ENCODE measurements at regions not wholly inside any gene's neighbourhood (a gene's known extent, or its start where the extent isn't known, plus 50 kb on each side); places are given as distances from the start of the nearest gene placed in this dataset.

DNA sequence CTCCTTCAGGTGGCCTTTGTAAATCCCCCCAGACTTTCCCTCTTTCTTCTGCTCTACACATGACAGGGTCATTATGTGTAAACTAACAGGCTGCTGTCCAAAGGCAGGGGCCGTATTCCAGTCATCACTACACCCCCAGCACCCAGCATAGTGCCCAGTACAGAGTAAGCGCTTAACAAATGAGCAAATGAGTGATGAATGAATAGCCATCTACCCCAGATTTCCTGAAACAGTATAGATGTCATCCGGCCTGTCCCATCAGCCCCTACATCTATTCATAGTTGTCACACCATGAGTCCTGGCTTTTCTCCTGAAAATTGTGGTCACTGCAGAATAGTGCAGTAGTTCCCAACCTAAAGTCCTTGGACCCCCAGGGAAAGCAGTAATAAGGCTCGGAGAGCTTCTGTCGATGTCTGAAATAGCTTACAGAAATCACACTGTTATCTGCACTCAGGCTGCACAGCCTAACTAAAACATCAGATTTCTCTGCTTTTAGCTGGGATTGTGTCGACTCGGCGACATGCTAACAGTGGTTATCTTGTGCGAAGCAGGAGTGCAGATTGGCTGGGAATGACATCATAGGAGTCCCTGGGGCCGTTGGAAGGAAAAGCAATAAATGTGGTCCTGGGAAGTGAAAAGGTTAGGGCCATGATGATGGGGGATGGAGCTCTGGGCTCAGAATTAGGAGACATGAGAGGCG is 143.8 kb upstream of the NECTIN1 start (continued):
- TF ChIP-seq, protein P1, sequence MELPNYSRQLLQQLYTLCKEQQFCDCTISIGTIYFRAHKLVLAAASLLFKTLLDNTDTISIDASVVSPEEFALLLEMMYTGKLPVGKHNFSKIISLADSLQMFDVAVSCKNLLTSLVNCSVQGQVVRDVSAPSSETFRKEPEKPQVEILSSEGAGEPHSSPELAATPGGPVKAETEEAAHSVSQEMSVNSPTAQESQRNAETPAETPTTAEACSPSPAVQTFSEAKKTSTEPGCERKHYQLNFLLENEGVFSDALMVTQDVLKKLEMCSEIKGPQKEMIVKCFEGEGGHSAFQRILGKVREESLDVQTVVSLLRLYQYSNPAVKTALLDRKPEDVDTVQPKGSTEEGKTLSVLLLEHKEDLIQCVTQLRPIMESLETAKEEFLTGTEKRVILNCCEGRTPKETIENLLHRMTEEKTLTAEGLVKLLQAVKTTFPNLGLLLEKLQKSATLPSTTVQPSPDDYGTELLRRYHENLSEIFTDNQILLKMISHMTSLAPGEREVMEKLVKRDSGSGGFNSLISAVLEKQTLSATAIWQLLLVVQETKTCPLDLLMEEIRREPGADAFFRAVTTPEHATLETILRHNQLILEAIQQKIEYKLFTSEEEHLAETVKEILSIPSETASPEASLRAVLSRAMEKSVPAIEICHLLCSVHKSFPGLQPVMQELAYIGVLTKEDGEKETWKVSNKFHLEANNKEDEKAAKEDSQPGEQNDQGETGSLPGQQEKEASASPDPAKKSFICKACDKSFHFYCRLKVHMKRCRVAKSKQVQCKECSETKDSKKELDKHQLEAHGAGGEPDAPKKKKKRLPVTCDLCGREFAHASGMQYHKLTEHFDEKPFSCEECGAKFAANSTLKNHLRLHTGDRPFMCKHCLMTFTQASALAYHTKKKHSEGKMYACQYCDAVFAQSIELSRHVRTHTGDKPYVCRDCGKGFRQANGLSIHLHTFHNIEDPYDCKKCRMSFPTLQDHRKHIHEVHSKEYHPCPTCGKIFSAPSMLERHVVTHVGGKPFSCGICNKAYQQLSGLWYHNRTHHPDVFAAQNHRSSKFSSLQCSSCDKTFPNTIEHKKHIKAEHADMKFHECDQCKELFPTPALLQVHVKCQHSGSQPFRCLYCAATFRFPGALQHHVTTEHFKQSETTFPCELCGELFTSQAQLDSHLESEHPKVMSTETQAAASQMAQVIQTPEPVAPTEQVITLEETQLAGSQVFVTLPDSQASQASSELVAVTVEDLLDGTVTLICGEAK (IDR thresholded peaks at IDR 0.05; ENCODE audit: borderline replicate concordance), result no peak

DNA sequence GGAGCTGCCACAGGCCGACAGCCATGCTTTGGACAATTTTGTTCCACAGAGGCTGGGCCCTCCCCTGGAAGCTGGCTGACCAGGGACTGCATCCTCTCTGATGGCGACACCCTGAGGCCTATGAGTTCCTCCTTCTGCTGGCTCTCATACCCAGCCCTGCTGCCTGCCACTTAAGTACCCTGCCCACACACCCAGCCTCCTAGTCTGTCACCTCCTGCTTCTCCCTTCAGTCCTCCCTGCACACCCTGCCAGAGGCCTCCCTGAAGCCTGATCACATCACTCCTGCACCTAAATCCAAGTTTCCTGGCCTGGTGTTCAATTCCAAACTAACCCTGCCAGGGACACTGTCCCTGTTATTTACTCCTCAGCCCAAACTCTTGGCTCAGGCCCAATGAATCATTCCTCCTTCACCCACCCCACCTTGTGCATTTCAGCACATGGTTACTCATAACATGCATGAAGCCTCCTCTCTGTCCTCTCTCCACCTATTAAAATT is 136.7 kb upstream of the NECTIN1 start:
- H3K4me3 ChIP-seq, result no peak overlapping the region
- H3K4me2 ChIP-seq (ENCODE audit: control insufficient read depth, insufficient read depth), result no peak overlapping the region
- ChIA-PET CTCF (no interaction called here), SMC1A (ENCODE audit: uncharacterized antibody, unreplicated experiment) (no interaction called here), POLR2A (interaction anchor here (0.6 kb wide), 1 partner anchor 184 kb away, joined by 3 read pairs; no protein-coding TSS in a partner anchor), RAD21 (ENCODE audit: unreplicated experiment) (no interaction called here)
- no peak overlapping the region for H3K27ac ChIP-seq (ENCODE audit: control insufficient read depth, insufficient read depth)
- H3K9ac ChIP-seq (ENCODE audit: control insufficient read depth, insufficient read depth, low read length), result no peak overlapping the region
- DNase-seq (ENCODE audit: low read depth, low spot score) (no peak), ATAC-seq (no peak; the same call in 2 of the 3 replicates), FAIRE-seq (no peak)
- H3K4me1 ChIP-seq (ENCODE audit: control insufficient read depth, insufficient read depth, low read length), result no peaks in the 10 kb centered on the region
- no peak for TF ChIP-seq RAD51 (IDR thresholded peaks at IDR 0.05)
- H2AFZ ChIP-seq (ENCODE audit: control insufficient read depth, low read depth, low read length), result no peak overlapping the region
- no peaks in the 10 kb centered on the region for H3K9me3 ChIP-seq (replicated peaks; ENCODE audit: control insufficient read depth, insufficient read depth, low read length)
- in situ Hi-C loops (cut with MboI), result no loop called here
- no peaks in the 10 kb centered on the region for H4K20me1 ChIP-seq (ENCODE audit: control insufficient read depth, insufficient read depth)
- WGBS (ENCODE audit: insufficient coverage, insufficient replicate concordance, low lambda C conversion rate, missing lambda C conversion rate), result 0% methylated on average over 2 of the region's 2 CpGs
- no TSS peak for BruUV-seq (replicated peaks)
- intact Hi-C loops (cut with micrococcal nuclease; ENCODE audit: unreplicated experiment), result no loop called here
- peaks cover 0 to 3% of the 10 kb centered on the region in 2 experiments; a peak in 3 of 4 replicates for H3K27me3 ChIP-seq (replicated peaks in 1 of 2; ENCODE audit: control insufficient read depth in 2 of 2, insufficient read depth in 2 of 2, low read length in 1 of 2)
- no peaks in the 10 kb centered on the region for H3K36me3 ChIP-seq (ENCODE audit: control insufficient read depth in 2 of 2, insufficient read depth in 2 of 2, low read length in 1 of 2)
- H3K79me2 ChIP-seq (ENCODE audit: control insufficient read depth, insufficient read depth, low read length), result no peaks in the 10 kb centered on the region
